NCI-H146 treated with DMSO at 0.1 percent for 48 hours (cell line): ENCODE measurements at regions not wholly inside any gene's neighbourhood (a gene's known extent, or its start where the extent isn't known, plus 50 kb on each side); places are given as distances from the start of the nearest gene placed in this dataset.

ENCODE experiments used
- DNase-seq: peaks from one replicate; lab custom pipeline; 2025; ENCODE audit not compliant: unreplicated experiment; lab: John Stamatoyannopoulos, UW

GRCh38 chr1:222301652-222302051 is 246.3 kb downstream of the HHIPL2 start:
- no peak for DNase-seq

- no peak for DNase-seq
Observed at GRCh38 chr1:222299524-222299923, 248.4 kb downstream of the HHIPL2 start.

- no peak for DNase-seq
Observed at GRCh38 chr1:222290866-222291265, 257.0 kb downstream of the HHIPL2 start.

- DNase-seq = no peak
Observed at GRCh38 chr1:222288053-222288452, 259.9 kb downstream of the HHIPL2 start.

- DNase-seq = no peak
Observed at GRCh38 chr1:222286011-222286410, 261.9 kb downstream of the HHIPL2 start.

- DNase-seq = no peak
Observed at GRCh38 chr1:222285526-222285925, 262.4 kb downstream of the HHIPL2 start.

- no peak for DNase-seq
Observed at GRCh38 chr1:222284466-222284865, 263.4 kb downstream of the HHIPL2 start.

- DNase-seq = no peak
Observed at GRCh38 chr1:222283147-222283768, 264.6 kb downstream of the HHIPL2 start.

GRCh38 chr1:222279591-222279990 is 268.3 kb downstream of the HHIPL2 start:
- no peak for DNase-seq

- DNase-seq = no peak
Observed at GRCh38 chr1:222278501-222278900, 269.4 kb downstream of the HHIPL2 start.

GRCh38 chr1:222275729-222276465 is 272.0 kb downstream of the HHIPL2 start:
- no peak for DNase-seq

- DNase-seq = no peak
Observed at GRCh38 chr1:222275001-222275728, 272.7 kb downstream of the HHIPL2 start.

GRCh38 chr1:222266223-222267196 is 281.4 kb downstream of the HHIPL2 start:
- no peak for DNase-seq

GRCh38 chr1:222263791-222264190 is 284.1 kb downstream of the HHIPL2 start:
- no peak for DNase-seq

- DNase-seq = no peak
Observed at GRCh38 chr1:222257027-222257426, 290.9 kb downstream of the HHIPL2 start.

GRCh38 chr1:222256058-222256457 is 291.8 kb downstream of the HHIPL2 start:
- DNase-seq = no peak

- no peak for DNase-seq
Observed at GRCh38 chr1:222252788-222253187, 295.1 kb downstream of the HHIPL2 start.

GRCh38 chr1:222251847-222252246 is 296.1 kb downstream of the HHIPL2 start:
- DNase-seq = no peak

- no peak for DNase-seq
Observed at GRCh38 chr1:222250376-222250775, 297.5 kb downstream of the HHIPL2 start.

- DNase-seq = no peak
Observed at GRCh38 chr1:222247811-222248310, 300.0 kb downstream of the HHIPL2 start.

GRCh38 chr1:222247081-222247480 is 300.8 kb downstream of the HHIPL2 start:
- no peak for DNase-seq
